Progenitor cell of endocrine pancreas (in vitro differentiated cells): ENCODE measurements at regions not wholly inside any gene's neighbourhood (a gene's known extent, or its start where the extent isn't known, plus 50 kb on each side); places are given as distances from the start of the nearest gene placed in this dataset.

Source experiments
- DNase-seq: peaks from one replicate; pipeline ENCODE4 v3.0.0; 2021; ENCODE audit warnings: low spot score; ENCODE audit not compliant: unreplicated experiment
- H3K27ac Mint-ChIP-seq: 2 replicates; pipeline ENCODE4 v1.8.0; 2021; ENCODE audit warnings: mild to moderate bottlenecking, moderate library complexity, mixed read lengths
- H3K27me3 Mint-ChIP-seq: 2 replicates; pipeline ENCODE4 v1.8.0; 2021; ENCODE audit warnings: mixed read lengths
- H3K36me3 Mint-ChIP-seq: 2 replicates; pipeline ENCODE4 v1.8.0; 2022; ENCODE audit warnings: mixed read lengths; ENCODE audit not compliant: insufficient read depth
- H3K4me1 Mint-ChIP-seq: 2 replicates; pipeline ENCODE4 v1.8.0; 2021; ENCODE audit warnings: low read depth, mixed read lengths
- H3K4me3 Mint-ChIP-seq: 2 replicates; pipeline ENCODE4 v1.8.0; 2021; ENCODE audit warnings: low read depth, mild to moderate bottlenecking, moderate library complexity, mixed read lengths
- H3K9me3 Mint-ChIP-seq: 2 replicates; pipeline ENCODE4 v1.8.0; 2021; ENCODE audit warnings: low read depth, mixed read lengths
- TF ChIP-seq, protein P1 (sequence below): fragments of 200-600 bp; sonication (generic); IDR thresholded peaks from one replicate; pipeline ENCODE4 v1.5.0; 2021; ENCODE audit warnings: antibody characterized with exemption, mild to moderate bottlenecking; ENCODE audit not compliant: unreplicated experiment

DNA sequence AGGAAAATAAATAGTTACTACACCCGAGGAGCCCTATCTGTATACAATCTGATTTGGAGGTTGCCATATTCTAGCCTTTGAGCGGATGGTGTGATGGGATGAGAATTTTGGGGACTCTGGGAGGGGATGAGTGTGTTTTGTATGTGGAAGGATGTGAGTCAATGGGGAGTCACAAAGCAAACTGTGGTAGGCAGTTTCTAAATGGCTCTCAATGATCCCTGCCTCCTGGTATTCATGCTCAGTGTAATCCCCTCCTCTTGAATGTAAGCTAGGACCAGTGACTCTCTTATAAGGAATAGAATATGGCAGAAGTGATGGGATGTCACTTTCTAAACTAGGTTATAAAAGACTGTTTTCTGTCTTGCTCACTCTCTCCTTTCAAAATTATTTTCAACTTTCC lies 205.7 kb upstream of the RIOK2 start:
- no peak for DNase-seq
- Mint-ChIP-seq H3K9me3 (no peaks in the 10 kb centered on the region), H3K27ac (peak overlapping the region; percentile 42), H3K27me3 (no peaks in the 10 kb centered on the region), H3K4me3 (no peak overlapping the region), H3K36me3 (no peaks in the 10 kb centered on the region), H3K4me1 (no peaks in the 10 kb centered on the region)
- TF ChIP-seq, protein P1, sequence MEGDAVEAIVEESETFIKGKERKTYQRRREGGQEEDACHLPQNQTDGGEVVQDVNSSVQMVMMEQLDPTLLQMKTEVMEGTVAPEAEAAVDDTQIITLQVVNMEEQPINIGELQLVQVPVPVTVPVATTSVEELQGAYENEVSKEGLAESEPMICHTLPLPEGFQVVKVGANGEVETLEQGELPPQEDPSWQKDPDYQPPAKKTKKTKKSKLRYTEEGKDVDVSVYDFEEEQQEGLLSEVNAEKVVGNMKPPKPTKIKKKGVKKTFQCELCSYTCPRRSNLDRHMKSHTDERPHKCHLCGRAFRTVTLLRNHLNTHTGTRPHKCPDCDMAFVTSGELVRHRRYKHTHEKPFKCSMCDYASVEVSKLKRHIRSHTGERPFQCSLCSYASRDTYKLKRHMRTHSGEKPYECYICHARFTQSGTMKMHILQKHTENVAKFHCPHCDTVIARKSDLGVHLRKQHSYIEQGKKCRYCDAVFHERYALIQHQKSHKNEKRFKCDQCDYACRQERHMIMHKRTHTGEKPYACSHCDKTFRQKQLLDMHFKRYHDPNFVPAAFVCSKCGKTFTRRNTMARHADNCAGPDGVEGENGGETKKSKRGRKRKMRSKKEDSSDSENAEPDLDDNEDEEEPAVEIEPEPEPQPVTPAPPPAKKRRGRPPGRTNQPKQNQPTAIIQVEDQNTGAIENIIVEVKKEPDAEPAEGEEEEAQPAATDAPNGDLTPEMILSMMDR, result no peak

DNA sequence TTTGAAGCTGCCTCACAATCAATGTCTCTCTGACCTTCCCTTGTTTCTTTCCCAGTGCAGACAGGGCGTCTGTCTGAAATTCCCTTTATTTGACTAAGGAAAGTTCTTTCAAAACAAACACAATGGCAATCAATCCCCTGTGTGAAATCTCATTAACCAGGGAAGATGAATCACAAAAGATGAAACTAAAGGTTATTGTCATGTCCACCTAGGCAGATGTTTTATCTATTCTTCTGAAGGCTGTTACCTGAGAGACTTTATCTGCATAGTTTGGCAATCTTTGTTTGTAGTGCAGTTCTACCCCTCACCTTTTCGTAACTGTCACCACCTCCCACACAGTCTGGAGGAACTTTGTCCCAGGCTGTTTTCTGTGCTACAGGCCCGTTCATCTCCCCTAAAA lies 217.5 kb upstream of the RIOK2 start:
- Mint-ChIP-seq H3K9me3 (peaks cover 7% of the 10 kb centered on the region), H3K36me3 (no peaks in the 10 kb centered on the region), H3K4me1 (peaks cover 7% of the 10 kb centered on the region), H3K4me3 (no peak overlapping the region), H3K27me3 (no peaks in the 10 kb centered on the region), H3K27ac (peak overlapping the region; percentile 62)
- TF ChIP-seq, protein P1, result no peak
- no peak for DNase-seq

DNA sequence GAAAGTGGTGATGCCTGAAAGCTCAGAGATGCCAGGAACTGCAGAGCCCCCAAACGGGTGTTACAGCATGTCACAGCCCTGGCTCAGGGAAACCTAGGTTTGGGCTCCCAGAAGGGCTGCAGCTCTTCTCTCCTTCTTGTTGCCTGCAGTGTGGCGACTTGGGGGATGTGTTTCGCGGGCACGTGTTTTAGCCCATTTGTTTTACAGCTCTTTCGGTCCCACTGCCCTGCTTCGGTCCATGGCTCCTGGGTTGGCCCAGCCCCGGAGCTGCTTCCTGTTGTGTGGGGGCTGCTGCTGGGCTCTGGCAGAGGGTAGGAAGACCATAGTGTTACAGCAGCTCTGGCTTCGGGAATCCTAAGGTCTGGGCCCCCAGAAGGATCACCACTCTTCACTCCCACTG lies 222.9 kb upstream of the RIOK2 start:
- Mint-ChIP-seq H3K36me3 (no peaks in the 10 kb centered on the region), H3K9me3 (peaks cover 9% of the 10 kb centered on the region), H3K27me3 (no peaks in the 10 kb centered on the region), H3K4me1 (no peaks in the 10 kb centered on the region), H3K4me3 (no peak overlapping the region), H3K27ac (no peak overlapping the region)
- TF ChIP-seq, protein P1, result no peak
- no peak for DNase-seq

DNA sequence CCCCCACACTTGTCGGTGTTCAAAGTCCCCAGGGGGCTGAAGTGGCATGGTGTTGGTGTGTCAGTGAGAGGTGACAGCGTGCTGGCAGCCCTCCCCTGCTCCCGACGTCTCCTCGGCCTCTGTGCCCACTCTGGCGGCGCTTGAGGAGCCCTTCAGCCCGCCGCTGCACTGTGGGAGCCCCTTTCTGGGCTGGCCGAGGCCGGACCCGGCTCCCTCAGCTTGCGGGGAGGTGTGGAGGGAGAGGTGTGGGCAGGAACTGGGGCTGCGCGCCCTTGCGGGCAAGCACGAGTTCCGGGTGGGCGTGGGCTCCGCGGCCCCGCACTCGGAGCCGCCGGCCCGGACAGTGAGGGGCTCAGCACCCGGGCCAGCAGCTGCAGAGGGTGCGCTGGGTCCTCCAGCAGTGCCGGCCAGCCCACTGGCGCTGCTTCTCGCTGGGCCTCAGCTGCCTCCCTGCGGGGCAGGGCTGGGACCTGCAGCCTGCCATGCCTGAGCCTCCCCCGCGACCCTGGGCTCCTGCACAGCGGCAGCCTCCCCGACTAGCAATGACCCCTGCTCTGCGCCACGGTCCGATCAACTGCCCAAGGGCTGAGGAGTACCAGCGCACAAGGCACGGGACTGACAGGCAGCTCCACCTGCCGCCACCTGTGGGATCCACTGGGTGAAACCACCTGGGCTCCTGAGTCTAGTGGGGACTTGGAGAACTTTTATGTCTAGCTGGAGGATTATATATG lies 224.1 kb upstream of the RIOK2 start:
- Mint-ChIP-seq H3K27me3 (no peaks in the 10 kb centered on the region), H3K36me3 (no peaks in the 10 kb centered on the region), H3K4me3 (no peak overlapping the region), H3K4me1 (no peaks in the 10 kb centered on the region), H3K27ac (no peak overlapping the region), H3K9me3 (peaks cover 9% of the 10 kb centered on the region)
- DNase-seq, result no peak
- TF ChIP-seq, protein P1, result no peak

DNA sequence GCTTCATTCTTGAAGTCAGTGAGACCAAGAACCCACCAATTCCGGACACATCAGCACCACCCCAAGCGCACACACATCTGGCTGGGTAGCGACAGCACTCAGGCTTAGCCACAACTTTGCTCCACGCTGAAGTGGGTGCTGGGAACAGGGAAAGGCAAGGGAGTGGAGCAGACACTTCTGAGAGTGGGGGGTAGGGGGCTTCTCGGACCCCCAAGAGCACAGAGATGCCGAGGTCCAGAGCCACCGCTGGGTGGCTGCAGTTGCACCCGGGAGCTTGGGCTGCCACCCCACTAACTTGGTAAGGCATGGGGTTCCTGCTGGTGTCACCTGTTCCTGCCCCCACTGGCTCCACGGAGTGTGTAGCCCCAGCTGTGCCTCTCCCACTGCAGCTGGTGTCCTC lies 225.3 kb upstream of the RIOK2 start:
- Mint-ChIP-seq H3K4me3 (no peak overlapping the region), H3K27me3 (no peaks in the 10 kb centered on the region), H3K36me3 (no peaks in the 10 kb centered on the region), H3K9me3 (peaks cover 9% of the 10 kb centered on the region), H3K4me1 (no peaks in the 10 kb centered on the region), H3K27ac (no peak overlapping the region)
- no peak for DNase-seq
- TF ChIP-seq, protein P1, result no peak
